CD4-positive, CD25-positive, alpha-beta regulatory T cell (primary cell): ENCODE measurements at regions not wholly inside any gene's neighbourhood (a gene's known extent, or its start where the extent isn't known, plus 50 kb on each side); places are given as distances from the start of the nearest gene placed in this dataset.

Experiments used
- ATAC-seq, 2 donors: fragments of 150-1000 bp; cut with Tn5 transposase; one replicate each; pipeline ENCODE4 v1.10.0; 2021; ENCODE audit warnings: low read depth in 2 of 2, moderate number of reproducible peaks in 2 of 2, moderate library complexity in 1 of 2
- DNase-seq, 3 donors: peaks; one replicate each; pipeline versions ENCODE4 v3.0.0 to v3.0.0-alpha.2; 2012 to 2022; ENCODE audit warnings: mixed read lengths in 1 of 3
- H3K27ac ChIP-seq: one replicate; pipeline ENCODE4 v1.7.0; 2013; ENCODE audit warnings: mild to moderate bottlenecking, low read length; ENCODE audit not compliant: insufficient read depth, poor library complexity, severe bottlenecking
- H3K27me3 ChIP-seq: one replicate; pipeline ENCODE4 v1.7.0; 2013; ENCODE audit warnings: low read length; ENCODE audit not compliant: control insufficient read depth, insufficient read depth
- H3K36me3 ChIP-seq: one replicate; pipeline ENCODE4 v1.7.0; 2013; ENCODE audit warnings: mild to moderate bottlenecking, low read length, moderate library complexity; ENCODE audit not compliant: control insufficient read depth, insufficient read depth
- H3K4me1 ChIP-seq: 2 replicates; pipeline ENCODE4 v1.7.0; 2013; ENCODE audit warnings: mild to moderate bottlenecking, low read length; ENCODE audit not compliant: insufficient read depth, control insufficient read depth, poor library complexity, severe bottlenecking
- H3K4me3 ChIP-seq: one replicate; pipeline ENCODE4 v1.7.0; 2013; ENCODE audit warnings: low read depth, mild to moderate bottlenecking, low read length, moderate library complexity
- H3K9me3 ChIP-seq, 2 experiments: 1 replicate in 1 of 2; 2 replicates in 1 of 2; pipeline ENCODE4 v1.7.0; 2013; ENCODE audit warnings: low read length in 2 of 2, mild to moderate bottlenecking in 1 of 2, moderate library complexity in 1 of 2; ENCODE audit not compliant: control insufficient read depth in 2 of 2
- H3K27ac Mint-ChIP-seq, 3 donors: one replicate each; pipeline ENCODE4 v1.8.0; 2020 to 2022; ENCODE audit warnings: mild to moderate bottlenecking in 3 of 3, mixed read lengths in 3 of 3, moderate library complexity in 2 of 3
- H3K27me3 Mint-ChIP-seq: one replicate; pipeline ENCODE4 v1.8.0; 2022; ENCODE audit warnings: mild to moderate bottlenecking, mixed read lengths
- H3K36me3 Mint-ChIP-seq: one replicate; pipeline ENCODE4 v1.8.0; 2020; ENCODE audit warnings: mixed read lengths
- H3K4me1 Mint-ChIP-seq, 4 donors: one replicate each; pipeline ENCODE4 v1.8.0; 2020 to 2022; ENCODE audit warnings: mixed read lengths in 4 of 4, mild to moderate bottlenecking in 1 of 4
- H3K4me3 Mint-ChIP-seq, 4 donors: one replicate each; pipeline ENCODE4 v1.8.0; 2020 to 2022; ENCODE audit warnings: mild to moderate bottlenecking in 4 of 4, mixed read lengths in 4 of 4, moderate library complexity in 3 of 4
- H3K9me3 Mint-ChIP-seq, 7 donors: one replicate each; pipeline ENCODE4 v1.8.0; 2020 to 2022; ENCODE audit warnings: mixed read lengths in 7 of 7, mild to moderate bottlenecking in 3 of 7, moderate library complexity in 2 of 7

GRCh38 chr7:101736084-101736483 is 81.3 kb upstream of the CUX1 start:
- H3K36me3 ChIP-seq: no peaks in the 10 kb centered on the region
- no peaks in the 10 kb centered on the region for H3K36me3 Mint-ChIP-seq
- ATAC-seq (no peak), DNase-seq (no peak)
- no peak overlapping the region for H3K27ac ChIP-seq
- no peak overlapping the region for H3K27ac Mint-ChIP-seq
- H3K9me3 ChIP-seq: no peaks in the 10 kb centered on the region
- no peaks in the 10 kb centered on the region for H3K27me3 ChIP-seq
- peaks cover 9% of the 10 kb centered on the region for H3K4me1 ChIP-seq
- H3K4me1 Mint-ChIP-seq: peaks cover 2 to 16% (median 9%) of the 10 kb centered on the region in 4 donors
- H3K4me3 Mint-ChIP-seq: no peak overlapping the region
- peaks cover 6% of the 10 kb centered on the region for H3K27me3 Mint-ChIP-seq
- no peak overlapping the region for H3K4me3 ChIP-seq
- H3K9me3 Mint-ChIP-seq: no peaks in the 10 kb centered on the region

GRCh38 chr7:101739775-101740398 is 77.5 kb upstream of the CUX1 start:
- Mint-ChIP-seq H3K27ac (no peak overlapping the region), H3K9me3 (no peaks in the 10 kb centered on the region), H3K36me3 (no peaks in the 10 kb centered on the region), H3K4me3 (no peak overlapping the region), H3K27me3 (no peaks in the 10 kb centered on the region), H3K4me1 (peaks cover 2 to 31% (median 18%) of the 10 kb centered on the region in 4 donors)
- no peak overlapping the region for H3K4me3 ChIP-seq
- peaks cover 35% of the 10 kb centered on the region for H3K4me1 ChIP-seq
- DNase-seq (peak in 1 of 3 donors; percentile 38), ATAC-seq (no peak)
- H3K27ac ChIP-seq: no peak overlapping the region
- H3K27me3 ChIP-seq: no peaks in the 10 kb centered on the region
- H3K9me3 ChIP-seq: no peaks in the 10 kb centered on the region
- H3K36me3 ChIP-seq: no peaks in the 10 kb centered on the region

- H3K36me3 Mint-ChIP-seq: no peaks in the 10 kb centered on the region
- H3K4me1 ChIP-seq: peaks cover 35% of the 10 kb centered on the region
- no peak overlapping the region for H3K27ac ChIP-seq
- H3K27me3 Mint-ChIP-seq: no peaks in the 10 kb centered on the region
- H3K9me3 ChIP-seq: no peaks in the 10 kb centered on the region
- peak overlapping the region; percentile 53 to 76 (median 72) for H3K27ac Mint-ChIP-seq
- H3K9me3 Mint-ChIP-seq: no peaks in the 10 kb centered on the region
- no peaks in the 10 kb centered on the region for H3K27me3 ChIP-seq
- no peaks in the 10 kb centered on the region for H3K36me3 ChIP-seq
- DNase-seq (peak in 1 of 3 donors; percentile 76), ATAC-seq (peak in 1 of 2 donors; percentile 29)
- peak overlapping the region; percentile 57 to 88 (median 70) for H3K4me3 Mint-ChIP-seq
- peak overlapping the region; percentile 21 for H3K4me3 ChIP-seq
- H3K4me1 Mint-ChIP-seq: peaks cover 2 to 31% (median 18%) of the 10 kb centered on the region in 4 donors
These were observed 76.3 kb upstream of the CUX1 start for GRCh38 chr7:101740981-101741725.

GRCh38 chr7:101743241-101743994 is 74.0 kb upstream of the CUX1 start:
- Mint-ChIP-seq H3K9me3 (no peaks in the 10 kb centered on the region), H3K27ac (peak overlapping the region in 1 of 3 donors; percentile 56), H3K4me3 (peak overlapping the region; percentile 73 to 87 (median 81)), H3K27me3 (no peaks in the 10 kb centered on the region), H3K36me3 (no peaks in the 10 kb centered on the region), H3K4me1 (peaks cover 0 to 31% (median 15%) of the 10 kb centered on the region in 4 donors)
- no peaks in the 10 kb centered on the region for H3K9me3 ChIP-seq
- peaks cover 35% of the 10 kb centered on the region for H3K4me1 ChIP-seq
- ATAC-seq (peak; percentile 61 to 72), DNase-seq (peak; percentile 54 to 87 (median 75))
- peak overlapping the region; percentile 41 for H3K4me3 ChIP-seq
- H3K27ac ChIP-seq: no peak overlapping the region
- H3K36me3 ChIP-seq: no peaks in the 10 kb centered on the region
- H3K27me3 ChIP-seq: no peaks in the 10 kb centered on the region

GRCh38 chr7:101743995-101744360 is 73.4 kb upstream of the CUX1 start:
- Mint-ChIP-seq H3K27me3 (no peaks in the 10 kb centered on the region), H3K36me3 (no peaks in the 10 kb centered on the region), H3K27ac (no peak overlapping the region), H3K4me1 (peaks cover 0 to 31% (median 15%) of the 10 kb centered on the region in 4 donors), H3K9me3 (no peaks in the 10 kb centered on the region), H3K4me3 (peak overlapping the region in 3 of 4 donors; percentile 67 to 87 (median 78))
- no peak overlapping the region for H3K27ac ChIP-seq
- no peak for DNase-seq
- H3K4me3 ChIP-seq: no peak overlapping the region
- no peaks in the 10 kb centered on the region for H3K9me3 ChIP-seq
- no peak for ATAC-seq
- peaks cover 35% of the 10 kb centered on the region for H3K4me1 ChIP-seq
- H3K27me3 ChIP-seq: no peaks in the 10 kb centered on the region
- no peaks in the 10 kb centered on the region for H3K36me3 ChIP-seq

GRCh38 chr7:101744588-101744987 is 72.8 kb upstream of the CUX1 start:
- H3K4me3 ChIP-seq: no peak overlapping the region
- no peaks in the 10 kb centered on the region for H3K9me3 Mint-ChIP-seq
- no peak for ATAC-seq
- peak overlapping the region in 3 of 4 donors; percentile 10 to 67 (median 41) for H3K4me3 Mint-ChIP-seq
- no peaks in the 10 kb centered on the region for H3K36me3 ChIP-seq
- H3K36me3 Mint-ChIP-seq: no peaks in the 10 kb centered on the region
- no peaks in the 10 kb centered on the region for H3K27me3 ChIP-seq
- DNase-seq: no peak
- H3K27ac ChIP-seq: no peak overlapping the region
- no peak overlapping the region for H3K27ac Mint-ChIP-seq
- no peaks in the 10 kb centered on the region for H3K9me3 ChIP-seq
- H3K4me1 ChIP-seq: peaks cover 35% of the 10 kb centered on the region
- H3K4me1 Mint-ChIP-seq: peaks cover 0 to 31% (median 13%) of the 10 kb centered on the region in 4 donors
- no peaks in the 10 kb centered on the region for H3K27me3 Mint-ChIP-seq

- Mint-ChIP-seq H3K27ac (no peak overlapping the region), H3K4me3 (peak overlapping the region in 2 of 4 donors; percentile 43 to 61), H3K36me3 (no peaks in the 10 kb centered on the region), H3K27me3 (peaks cover 6% of the 10 kb centered on the region), H3K4me1 (peaks cover 0 to 17% (median 7%) of the 10 kb centered on the region in 4 donors), H3K9me3 (no peaks in the 10 kb centered on the region)
- H3K9me3 ChIP-seq: no peaks in the 10 kb centered on the region
- no peaks in the 10 kb centered on the region for H3K36me3 ChIP-seq
- no peaks in the 10 kb centered on the region for H3K27me3 ChIP-seq
- H3K4me3 ChIP-seq: no peak overlapping the region
- peaks cover 24% of the 10 kb centered on the region for H3K4me1 ChIP-seq
- ATAC-seq: no peak
- no peak for DNase-seq
- no peak overlapping the region for H3K27ac ChIP-seq
These were observed 71.1 kb upstream of the CUX1 start for GRCh38 chr7:101746314-101746713.
